SK-N-SH treated with all-trans-retinoic acid at 6 μM for 48 hours (cell line): ENCODE measurements at regions not wholly inside any gene's neighbourhood (a gene's known extent, or its start where the extent isn't known, plus 50 kb on each side); places are given as distances from the start of the nearest gene placed in this dataset.

ENCODE experiments used
- BACH2 ChIP-seq: fragments of 250-450 bp; sonication (Bioruptor Pico); IDR thresholded peaks from 2 replicates; pipeline ENCODE4 v1.9.0; 2021; ENCODE audit warnings: mild to moderate bottlenecking, borderline replicate concordance
- CREB5 ChIP-seq: fragments of 250-450 bp; sonication (Bioruptor Pico); IDR thresholded peaks from 2 replicates; pipeline ENCODE4 v1.5.1; 2020; ENCODE audit warnings: low read depth, mild to moderate bottlenecking, moderate library complexity
- GLIS3 ChIP-seq: fragments of 250-450 bp; sonication (Bioruptor Pico); IDR thresholded peaks from 2 replicates; pipeline ENCODE4 v1.5.0; 2020; ENCODE audit warnings: mild to moderate bottlenecking, moderate library complexity
- OSR1 ChIP-seq: fragments of 250-450 bp; sonication (Bioruptor Pico); IDR thresholded peaks from 2 replicates; pipeline ENCODE4 v1.8.0; 2022; ENCODE audit warnings: moderate library complexity, mild to moderate bottlenecking, inconsistent platforms
- PATZ1 ChIP-seq: fragments of 250-450 bp; sonication (Bioruptor Pico); IDR thresholded peaks from 2 replicates; pipeline ENCODE4 v1.8.0; 2020; ENCODE audit warnings: mild to moderate bottlenecking, moderate library complexity, borderline replicate concordance
- POU6F1 ChIP-seq: fragments of 250-450 bp; sonication (Bioruptor Pico); IDR thresholded peaks from 2 replicates; pipeline ENCODE4 v1.8.0; 2021; ENCODE audit warnings: low read depth, mild to moderate bottlenecking, moderate library complexity, borderline replicate concordance
- ZC3H10 ChIP-seq: fragments of 250-450 bp; sonication (Bioruptor Pico); IDR thresholded peaks from 2 replicates; pipeline ENCODE4 v1.5.1; 2021; ENCODE audit warnings: mild to moderate bottlenecking, moderate library complexity
- ZFP30 ChIP-seq: fragments of 450-650 bp; formaldehyde crosslinking; IDR thresholded peaks from 2 replicates; pipeline ENCODE4 v1.5.0; 2022; ENCODE audit warnings: mild to moderate bottlenecking, moderate library complexity
- ZNF565 ChIP-seq: fragments of 450-650 bp; formaldehyde crosslinking; conservative IDR thresholded peaks from 2 replicates; pipeline ENCODE4 v1.5.0; 2020; ENCODE audit warnings: low read depth, mild to moderate bottlenecking, moderate library complexity
- ZNF70 ChIP-seq: fragments of 450-650 bp; formaldehyde crosslinking; IDR thresholded peaks from 2 replicates; pipeline ENCODE4 v1.5.0; 2020; ENCODE audit warnings: mild to moderate bottlenecking, moderate library complexity

GRCh38 chr3:72245183-72245811 is 460.3 kb upstream of the PROK2 start:
- TF ChIP-seq POU6F1 (no peak), GLIS3 (no peak), ZC3H10 (no peak), ZFP30 (CRISPR knock-in tag) (no peak), PATZ1 (CRISPR knock-in tag) (no peak), ZNF70 (CRISPR knock-in tag) (no peak), ZNF565 (CRISPR knock-in tag) (no peak), CREB5 (no peak), BACH2 (CRISPR knock-in tag) (no peak), OSR1 (no peak)
